Endodermal cell (in vitro differentiated cells): ENCODE measurements at regions not wholly inside any gene's neighbourhood (a gene's known extent, or its start where the extent isn't known, plus 50 kb on each side); places are given as distances from the start of the nearest gene placed in this dataset.
"Not testable (repeated sequence)": the region's sequence is repeated elsewhere in the genome, so short reads cannot be mapped to it uniquely, and the experiment has no call there.

ENCODE experiments used
- DNase-seq: peaks from one replicate; pipeline ENCODE4 v3.0.0-alpha.2; 2017
- H3K27ac ChIP-seq: 2 replicates; pipeline ENCODE4 v1.5.1; 2013; ENCODE audit warnings: mild to moderate bottlenecking, low read depth, low read length, moderate library complexity
- H3K27me3 ChIP-seq: 2 replicates; pipeline ENCODE4 v1.6.1; 2013; ENCODE audit warnings: mild to moderate bottlenecking, low read length, moderate library complexity; ENCODE audit not compliant: insufficient read depth, control insufficient read depth, poor library complexity, severe bottlenecking
- H3K36me3 ChIP-seq: 2 replicates; pipeline ENCODE4 v1.7.0; 2013; ENCODE audit warnings: mild to moderate bottlenecking, low read length, moderate library complexity; ENCODE audit not compliant: control insufficient read depth, insufficient read depth
- H3K4me1 ChIP-seq: one replicate; pipeline ENCODE4 v1.7.0; 2013; ENCODE audit warnings: low read length; ENCODE audit not compliant: control insufficient read depth, insufficient read depth
- H3K4me3 ChIP-seq: 2 replicates; pipeline ENCODE4 v1.5.1; 2013; ENCODE audit warnings: mild to moderate bottlenecking, low read length, moderate library complexity
- H3K9ac ChIP-seq: 2 replicates; pipeline ENCODE4 v1.6.1; 2013; ENCODE audit warnings: mild to moderate bottlenecking, low read length, moderate library complexity; ENCODE audit not compliant: poor library complexity, severe bottlenecking; ENCODE audit errors: extremely low read depth
- H3K9me3 ChIP-seq: 2 replicates; pipeline ENCODE4 v1.6.1; 2013; ENCODE audit warnings: mild to moderate bottlenecking, low read length, moderate library complexity; ENCODE audit not compliant: control insufficient read depth
- H3K27ac Mint-ChIP-seq: 2 replicates; pipeline ENCODE4 v1.8.0; 2020; ENCODE audit warnings: mixed read lengths
- H3K27me3 Mint-ChIP-seq: 2 replicates; pipeline ENCODE4 v1.8.0; 2021; ENCODE audit warnings: mild to moderate bottlenecking, mixed read lengths; ENCODE audit not compliant: insufficient read depth
- H3K36me3 Mint-ChIP-seq: 2 replicates; pipeline ENCODE4 v1.8.0; 2020; ENCODE audit warnings: low read depth, mixed read lengths
- H3K4me1 Mint-ChIP-seq: 2 replicates; pipeline ENCODE4 v1.8.0; 2020; ENCODE audit warnings: mixed read lengths
- H3K4me3 Mint-ChIP-seq: 2 replicates; pipeline ENCODE4 v1.8.0; 2020; ENCODE audit warnings: mild to moderate bottlenecking, moderate library complexity, mixed read lengths
- H3K9me3 Mint-ChIP-seq: 2 replicates; pipeline ENCODE4 v1.8.0; 2020; ENCODE audit warnings: mild to moderate bottlenecking, mixed read lengths
- CTCF ChIP-seq: fragments of 200-600 bp; sonication (generic); conservative IDR thresholded peaks from 2 replicates; pipeline ENCODE4 v1.5.0; 2021; ENCODE audit warnings: antibody characterized with exemption, mild to moderate bottlenecking
- WGBS, 2 experiments: methylation state at CpG; one replicate each; pipeline versions ENCODE4 v1.1.5 to v1.1.7; 2013; ENCODE audit warnings: missing lambda C conversion rate in 2 of 2, mixed read lengths in 1 of 2; ENCODE audit not compliant: insufficient coverage in 1 of 2, insufficient read length in 1 of 2; 5-methylcytosine and 5-hydroxymethylcytosine counted together

- peaks cover 15% of the 10 kb centered on the region for H3K4me1 Mint-ChIP-seq
- peaks cover 11% of the 10 kb centered on the region for H3K27me3 Mint-ChIP-seq
- H3K9me3 Mint-ChIP-seq, result no peaks in the 10 kb centered on the region
Observed at GRCh38 chr10:45106236-45106856, 105.6 kb downstream of the ZNF22 start.

GRCh38 chr10:45111509-45111908, 110.8 kb downstream of the ZNF22 start:
- Histone ChIP-seq H3K36me3 (no peaks in the 10 kb centered on the region), H3K27me3 (no peaks in the 10 kb centered on the region), H3K9ac (no peak overlapping the region), H3K27ac (no peak overlapping the region), H3K9me3 (no peaks in the 10 kb centered on the region), H3K4me1 (no peaks in the 10 kb centered on the region), H3K4me3 (no peak overlapping the region)
- H3K36me3 Mint-ChIP-seq, result no peaks in the 10 kb centered on the region
- no peak for TF ChIP-seq CTCF
- H3K4me1 Mint-ChIP-seq, result peaks cover 8% of the 10 kb centered on the region
- 100% methylated on average over 2 of the region's 5 CpGs; no CpG with 5 or more reads in 1 of the 2 experiments for WGBS, 2 experiments
- no peak for DNase-seq
- no peaks in the 10 kb centered on the region for H3K9me3 Mint-ChIP-seq
- no peaks in the 10 kb centered on the region for H3K27me3 Mint-ChIP-seq
- H3K4me3 Mint-ChIP-seq, result no peak overlapping the region
- H3K27ac Mint-ChIP-seq, result no peak overlapping the region

More at GRCh38 chr10:45106236-45106856, 105.6 kb downstream of the ZNF22 start:
- H3K27ac Mint-ChIP-seq, result no peak overlapping the region
- 89 to 90% methylated on average over 6 of the region's 7 CpGs for WGBS, 2 experiments
- Histone ChIP-seq H3K9ac (no peak overlapping the region), H3K9me3 (no peaks in the 10 kb centered on the region), H3K4me3 (no peak overlapping the region), H3K27ac (no peak overlapping the region), H3K36me3 (no peaks in the 10 kb centered on the region), H3K4me1 (no peaks in the 10 kb centered on the region), H3K27me3 (no peaks in the 10 kb centered on the region)
- no peak for TF ChIP-seq CTCF
- no peak for DNase-seq
- H3K4me3 Mint-ChIP-seq, result no peak overlapping the region
- H3K36me3 Mint-ChIP-seq, result no peaks in the 10 kb centered on the region

- H3K4me3 ChIP-seq, H3K36me3 Mint-ChIP-seq, DNase-seq, H3K4me1 Mint-ChIP-seq, H3K27me3 Mint-ChIP-seq, H3K36me3 ChIP-seq, H3K27me3 ChIP-seq, H3K9me3 Mint-ChIP-seq, H3K9me3 ChIP-seq, H3K4me1 ChIP-seq, H3K27ac ChIP-seq, H3K27ac Mint-ChIP-seq, H3K9ac ChIP-seq, H3K4me3 Mint-ChIP-seq: not testable (repeated sequence)
- 83 to 100% methylated on average over 1 to 2 of the region's 2 CpGs for WGBS, 2 experiments
Observed at GRCh38 chr10:45117940-45118339, 117.2 kb downstream of the ZNF22 start.

- Histone ChIP-seq H3K9me3 (no peaks in the 10 kb centered on the region), H3K27ac (no peak overlapping the region), H3K4me1 (no peaks in the 10 kb centered on the region), H3K27me3 (no peaks in the 10 kb centered on the region), H3K4me3 (no peak overlapping the region), H3K36me3 (no peaks in the 10 kb centered on the region), H3K9ac (no peak overlapping the region)
- TF ChIP-seq CTCF, result no peak
- no peak overlapping the region for H3K4me3 Mint-ChIP-seq
- peaks cover 6% of the 10 kb centered on the region for H3K4me1 Mint-ChIP-seq
- no peak for DNase-seq
- WGBS, 2 experiments, result 63 to 100% methylated on average over 1 to 3 of the region's 3 CpGs
- no peaks in the 10 kb centered on the region for H3K36me3 Mint-ChIP-seq
- H3K9me3 Mint-ChIP-seq, result no peaks in the 10 kb centered on the region
- H3K27ac Mint-ChIP-seq, result no peak overlapping the region
- H3K27me3 Mint-ChIP-seq, result peaks cover 5% of the 10 kb centered on the region
Observed at GRCh38 chr10:45118929-45119328, 118.2 kb downstream of the ZNF22 start.

- not testable (repeated sequence) for H3K4me3 ChIP-seq, H3K36me3 ChIP-seq, H3K36me3 Mint-ChIP-seq, H3K4me3 Mint-ChIP-seq, H3K9me3 ChIP-seq, H3K27me3 Mint-ChIP-seq, DNase-seq, H3K4me1 Mint-ChIP-seq, H3K9ac ChIP-seq, H3K27me3 ChIP-seq, H3K9me3 Mint-ChIP-seq, H3K4me1 ChIP-seq, H3K27ac Mint-ChIP-seq, H3K27ac ChIP-seq
- WGBS, 2 experiments, result 91 to 100% methylated on average over 1 to 5 of the region's 7 CpGs
Observed at GRCh38 chr10:45122180-45122860, 121.6 kb downstream of the ZNF22 start.
